ENCODE measurements at regions not wholly inside any gene's neighbourhood (a gene's known extent, or its start where the extent isn't known, plus 50 kb on each side); places are given as distances from the start of the nearest gene placed in this dataset.

DNA sequence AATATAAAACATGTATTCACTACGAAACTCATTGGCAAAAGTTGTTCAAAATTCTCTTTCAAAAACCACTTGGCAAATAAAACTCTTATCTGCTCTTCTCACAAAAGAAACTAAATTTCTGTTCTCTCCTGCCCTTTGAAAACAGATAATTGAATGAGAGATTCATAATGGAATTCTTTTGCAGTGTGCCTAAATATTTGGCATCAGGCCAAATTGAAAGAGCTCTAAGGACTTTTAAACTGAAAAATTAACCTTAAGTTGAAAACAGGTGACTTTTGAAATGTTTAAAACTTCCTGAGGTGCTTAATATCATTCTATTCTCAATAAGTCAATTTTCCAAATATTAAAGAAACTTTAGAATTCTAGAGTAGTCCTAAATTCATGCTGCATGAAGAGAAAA, 136.4 kb downstream of the FSCB start:
- H3K9ac ChIP-seq (ENCODE audit: low read length): no peak overlapping the region
- no peaks in the 10 kb centered on the region for H3K79me1 ChIP-seq (replicated peaks; ENCODE audit: low read length, poor library complexity, severe bottlenecking)
- no peak overlapping the region for H2AFZ ChIP-seq (ENCODE audit: low read depth, low read length)
- no peak overlapping the region for H3K27ac ChIP-seq (ENCODE audit: low read length, poor library complexity, severe bottlenecking)
- no peak overlapping the region for H4K8ac ChIP-seq (ENCODE audit: low read length)
- no peak overlapping the region for H4K91ac ChIP-seq (ENCODE audit: low read length)
- no peak overlapping the region for H3K4me3 ChIP-seq (ENCODE audit: insufficient read depth in 1 of 2, low read depth in 1 of 2, low read length in 2 of 2)
- DNase-seq: no peak
- 100% methylated on average over 1 of the region's 1 CpG for WGBS
- H3K18ac ChIP-seq (ENCODE audit: low read depth in 1 of 2, low read length in 2 of 2): no peak overlapping the region
- H2BK12ac ChIP-seq (ENCODE audit: low read length in 2 of 2): no peak overlapping the region
- no peaks in the 10 kb centered on the region for H3K27me3 ChIP-seq (ENCODE audit: control insufficient read depth in 1 of 2, insufficient read depth in 1 of 2, low read length in 2 of 2)
- no peak overlapping the region for H3K23ac ChIP-seq (ENCODE audit: low read length in 2 of 2)
- no peak overlapping the region for H2BK15ac ChIP-seq (ENCODE audit: low read depth, poor library complexity, severe bottlenecking)
- H3K4ac ChIP-seq (ENCODE audit: low read depth in 1 of 2, low read length in 2 of 2): no peak overlapping the region
- peaks cover 6% of the 10 kb centered on the region for H3K9me3 ChIP-seq (ENCODE audit: control insufficient read depth, low read length)
- no peak overlapping the region for H3K4me2 ChIP-seq (ENCODE audit: low read length, poor library complexity, severe bottlenecking)
- no peaks in the 10 kb centered on the region for H3K4me1 ChIP-seq (ENCODE audit: control insufficient read depth, insufficient read depth, low read depth, low read length)
- H3K14ac ChIP-seq (ENCODE audit: low read length in 2 of 2): no peak overlapping the region
- H2BK120ac ChIP-seq (ENCODE audit: low read depth, low read length): no peak overlapping the region
- no peak overlapping the region for H2AK5ac ChIP-seq (ENCODE audit: low read length, severe bottlenecking)
- H2BK5ac ChIP-seq (ENCODE audit: low read depth, low read length, poor library complexity, severe bottlenecking): no peak overlapping the region
- H3K36me3 ChIP-seq (ENCODE audit: control insufficient read depth in 1 of 2, insufficient read depth in 2 of 2, low read depth in 1 of 2, low read length in 2 of 2): no peaks in the 10 kb centered on the region

DNA sequence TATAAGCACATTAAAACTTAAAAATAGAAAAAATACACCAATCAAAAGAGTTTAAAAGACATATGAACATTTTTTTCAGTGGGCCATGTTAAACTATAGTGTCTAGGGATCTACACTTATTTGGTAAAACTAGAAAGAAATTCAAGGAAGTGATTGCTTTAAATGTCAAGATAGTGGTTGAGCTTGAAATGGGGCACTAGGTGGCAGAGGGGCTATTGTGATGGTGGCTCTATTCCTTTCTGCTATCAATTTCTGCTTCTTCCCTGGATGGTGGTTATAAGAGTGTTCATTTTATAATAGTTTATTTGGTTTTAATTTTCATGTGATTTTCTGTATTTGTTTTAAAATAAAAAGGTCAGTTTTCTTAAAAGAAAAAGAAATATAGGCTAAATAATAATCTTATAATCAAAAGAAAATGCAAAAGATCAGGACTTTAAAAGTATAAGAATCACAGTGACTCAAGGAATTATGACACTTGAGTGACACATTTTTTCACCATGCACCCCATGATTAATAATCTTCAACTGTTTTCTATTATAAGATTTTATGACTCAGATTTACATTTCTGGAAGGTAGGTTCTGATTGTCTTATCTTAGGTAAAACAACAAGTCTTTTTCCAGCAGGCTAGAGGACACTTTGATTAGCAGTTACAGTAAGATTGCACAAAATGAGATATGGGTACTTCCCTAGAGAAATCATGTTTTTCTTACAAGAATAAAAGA, 137.5 kb downstream of the FSCB start:
- no peak for DNase-seq

DNA sequence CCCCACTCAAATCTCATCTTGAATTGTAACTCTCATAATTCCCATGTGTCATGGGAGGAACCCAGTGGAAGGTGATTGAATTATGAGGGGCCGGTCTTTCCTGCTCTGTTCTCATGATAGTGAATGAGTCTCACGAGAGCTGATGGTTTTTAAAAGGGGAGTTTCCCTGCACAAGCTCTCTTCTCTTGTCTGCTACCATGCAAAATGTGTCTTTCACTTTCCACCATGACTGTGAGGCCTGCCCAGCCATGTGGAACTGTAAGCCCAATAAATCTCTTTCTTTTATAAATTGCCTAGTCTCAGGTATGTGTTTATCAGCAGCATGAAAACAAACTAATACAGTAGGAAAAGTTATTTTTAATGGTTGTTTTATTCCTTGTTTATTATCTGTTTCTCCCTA, 146.0 kb downstream of the FSCB start:
- H2BK5ac ChIP-seq (ENCODE audit: low read depth, low read length, poor library complexity, severe bottlenecking): no peak overlapping the region
- no peak overlapping the region for H3K18ac ChIP-seq (ENCODE audit: low read depth in 1 of 2, low read length in 2 of 2)
- H3K79me1 ChIP-seq (replicated peaks; ENCODE audit: low read length, poor library complexity, severe bottlenecking): no peaks in the 10 kb centered on the region
- H4K91ac ChIP-seq (ENCODE audit: low read length): no peak overlapping the region
- no peak overlapping the region for H2BK12ac ChIP-seq (ENCODE audit: low read length in 2 of 2)
- no peaks in the 10 kb centered on the region for H3K27me3 ChIP-seq (ENCODE audit: control insufficient read depth in 1 of 2, insufficient read depth in 1 of 2, low read length in 2 of 2)
- peaks cover 5% of the 10 kb centered on the region for H3K9me3 ChIP-seq (ENCODE audit: control insufficient read depth, low read length)
- no peak overlapping the region for H2AFZ ChIP-seq (ENCODE audit: low read depth, low read length)
- H3K4me3 ChIP-seq (ENCODE audit: insufficient read depth in 1 of 2, low read depth in 1 of 2, low read length in 2 of 2): no peak overlapping the region
- H2AK5ac ChIP-seq (ENCODE audit: low read length, severe bottlenecking): no peak overlapping the region
- no peaks in the 10 kb centered on the region for H3K4me1 ChIP-seq (ENCODE audit: control insufficient read depth, insufficient read depth, low read depth, low read length)
- no peak overlapping the region for H2BK15ac ChIP-seq (ENCODE audit: low read depth, poor library complexity, severe bottlenecking)
- no peak overlapping the region for H3K14ac ChIP-seq (ENCODE audit: low read length in 2 of 2)
- no peak overlapping the region for H3K27ac ChIP-seq (ENCODE audit: low read length, poor library complexity, severe bottlenecking)
- no peak overlapping the region for H3K9ac ChIP-seq (ENCODE audit: low read length)
- no peak overlapping the region for H3K23ac ChIP-seq (ENCODE audit: low read length in 2 of 2)
- no peak for DNase-seq
- 88% methylated on average over 2 of the region's 2 CpGs for WGBS
- no peak overlapping the region for H3K4ac ChIP-seq (ENCODE audit: low read depth in 1 of 2, low read length in 2 of 2)
- H4K8ac ChIP-seq (ENCODE audit: low read length): no peak overlapping the region
- no peak overlapping the region for H2BK120ac ChIP-seq (ENCODE audit: low read depth, low read length)
- no peaks in the 10 kb centered on the region for H3K36me3 ChIP-seq (ENCODE audit: control insufficient read depth in 1 of 2, insufficient read depth in 2 of 2, low read depth in 1 of 2, low read length in 2 of 2)
- no peak overlapping the region for H3K4me2 ChIP-seq (ENCODE audit: low read length, poor library complexity, severe bottlenecking)

More for the DNA sequence above, 137.5 kb downstream of the FSCB start:
- Histone ChIP-seq H3K27ac (ENCODE audit: low read length, poor library complexity, severe bottlenecking) (no peak overlapping the region), H3K27me3 (ENCODE audit: control insufficient read depth in 1 of 2, insufficient read depth in 1 of 2, low read length in 2 of 2) (no peaks in the 10 kb centered on the region), H3K4ac (ENCODE audit: low read depth in 1 of 2, low read length in 2 of 2) (no peak overlapping the region), H3K18ac (ENCODE audit: low read depth in 1 of 2, low read length in 2 of 2) (no peak overlapping the region), H3K4me1 (ENCODE audit: control insufficient read depth, insufficient read depth, low read depth, low read length) (no peaks in the 10 kb centered on the region), H3K36me3 (ENCODE audit: control insufficient read depth in 1 of 2, insufficient read depth in 2 of 2, low read depth in 1 of 2, low read length in 2 of 2) (no peaks in the 10 kb centered on the region), H2AFZ (ENCODE audit: low read depth, low read length) (no peak overlapping the region), H3K4me3 (ENCODE audit: insufficient read depth in 1 of 2, low read depth in 1 of 2, low read length in 2 of 2) (no peak overlapping the region), H4K8ac (ENCODE audit: low read length) (no peak overlapping the region), H2AK5ac (ENCODE audit: low read length, severe bottlenecking) (no peak overlapping the region), H3K9ac (ENCODE audit: low read length) (no peak overlapping the region), H3K14ac (ENCODE audit: low read length in 2 of 2) (no peak overlapping the region), H3K23ac (ENCODE audit: low read length in 2 of 2) (no peak overlapping the region), H2BK12ac (ENCODE audit: low read length in 2 of 2) (no peak overlapping the region), H3K79me1 (replicated peaks; ENCODE audit: low read length, poor library complexity, severe bottlenecking) (no peaks in the 10 kb centered on the region), H4K91ac (ENCODE audit: low read length) (no peak overlapping the region), H2BK15ac (ENCODE audit: low read depth, poor library complexity, severe bottlenecking) (no peak overlapping the region), H3K4me2 (ENCODE audit: low read length, poor library complexity, severe bottlenecking) (no peak overlapping the region), H2BK5ac (ENCODE audit: low read depth, low read length, poor library complexity, severe bottlenecking) (no peak overlapping the region), H2BK120ac (ENCODE audit: low read depth, low read length) (no peak overlapping the region), H3K9me3 (ENCODE audit: control insufficient read depth, low read length) (no peaks in the 10 kb centered on the region)

DNA sequence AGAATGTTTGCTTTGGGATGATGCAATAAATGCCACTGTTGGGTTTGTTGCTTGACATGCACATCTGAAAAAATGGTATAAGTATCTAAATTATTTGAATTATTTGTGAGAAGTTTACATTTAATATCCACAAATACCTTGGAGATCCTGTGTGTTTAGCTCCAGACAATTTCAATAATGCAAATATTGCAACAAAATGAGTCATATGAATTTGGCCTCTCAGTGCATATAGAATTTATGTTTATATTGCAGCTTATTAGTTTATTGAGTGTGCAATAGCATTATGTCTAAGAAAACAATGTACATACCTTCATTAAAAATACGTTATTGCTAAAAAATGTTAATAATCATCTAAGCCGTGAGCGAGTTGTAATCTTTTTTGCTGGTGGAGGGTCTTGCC, 153.3 kb downstream of the FSCB start:
- WGBS: 96% methylated on average over 2 of the region's 3 CpGs
- Histone ChIP-seq H3K4ac (ENCODE audit: low read depth in 1 of 2, low read length in 2 of 2) (no peak overlapping the region), H3K14ac (ENCODE audit: low read length in 2 of 2) (no peak overlapping the region), H3K18ac (ENCODE audit: low read depth in 1 of 2, low read length in 2 of 2) (no peak overlapping the region), H4K8ac (ENCODE audit: low read length) (no peak overlapping the region), H4K91ac (ENCODE audit: low read length) (no peak overlapping the region), H3K79me1 (replicated peaks; ENCODE audit: low read length, poor library complexity, severe bottlenecking) (no peaks in the 10 kb centered on the region), H3K27me3 (ENCODE audit: control insufficient read depth in 1 of 2, insufficient read depth in 1 of 2, low read length in 2 of 2) (no peaks in the 10 kb centered on the region), H3K4me1 (ENCODE audit: control insufficient read depth, insufficient read depth, low read depth, low read length) (no peaks in the 10 kb centered on the region), H3K4me3 (ENCODE audit: insufficient read depth in 1 of 2, low read depth in 1 of 2, low read length in 2 of 2) (no peak overlapping the region), H3K27ac (ENCODE audit: low read length, poor library complexity, severe bottlenecking) (no peak overlapping the region), H2AK5ac (ENCODE audit: low read length, severe bottlenecking) (no peak overlapping the region), H3K23ac (ENCODE audit: low read length in 2 of 2) (no peak overlapping the region), H3K9me3 (ENCODE audit: control insufficient read depth, low read length) (peaks cover 5% of the 10 kb centered on the region), H2BK15ac (ENCODE audit: low read depth, poor library complexity, severe bottlenecking) (no peak overlapping the region), H2BK5ac (ENCODE audit: low read depth, low read length, poor library complexity, severe bottlenecking) (no peak overlapping the region), H3K4me2 (ENCODE audit: low read length, poor library complexity, severe bottlenecking) (no peak overlapping the region), H2BK120ac (ENCODE audit: low read depth, low read length) (no peak overlapping the region), H2BK12ac (ENCODE audit: low read length in 2 of 2) (no peak overlapping the region), H3K9ac (ENCODE audit: low read length) (no peak overlapping the region), H2AFZ (ENCODE audit: low read depth, low read length) (no peak overlapping the region), H3K36me3 (ENCODE audit: control insufficient read depth in 1 of 2, insufficient read depth in 2 of 2, low read depth in 1 of 2, low read length in 2 of 2) (no peaks in the 10 kb centered on the region)
- no peak for DNase-seq

Data from mesenchymal stem cell (in vitro differentiated cells and primary cell).